Glomerular visceral epithelial cell (primary cell): ENCODE measurements at regions not wholly inside any gene's neighbourhood (a gene's known extent, or its start where the extent isn't known, plus 50 kb on each side); places are given as distances from the start of the nearest gene placed in this dataset.
"Not testable (repeated sequence)": the region's sequence is repeated elsewhere in the genome, so short reads cannot be mapped to it uniquely, and the experiment has no call there.

Source experiments
- DNase-seq: peaks from one replicate; pipeline ENCODE4 v3.0.0-alpha.2; 2016; ENCODE audit errors: extremely low spot score

- not testable (repeated sequence) for DNase-seq
Measured at GRCh38 chr5:92937396-92937795, 643.6 kb downstream of the NR2F1-AS1 start.

- no peak for DNase-seq
Measured at GRCh38 chr5:92930057-92930456, 651.0 kb downstream of the NR2F1-AS1 start.

DNA sequence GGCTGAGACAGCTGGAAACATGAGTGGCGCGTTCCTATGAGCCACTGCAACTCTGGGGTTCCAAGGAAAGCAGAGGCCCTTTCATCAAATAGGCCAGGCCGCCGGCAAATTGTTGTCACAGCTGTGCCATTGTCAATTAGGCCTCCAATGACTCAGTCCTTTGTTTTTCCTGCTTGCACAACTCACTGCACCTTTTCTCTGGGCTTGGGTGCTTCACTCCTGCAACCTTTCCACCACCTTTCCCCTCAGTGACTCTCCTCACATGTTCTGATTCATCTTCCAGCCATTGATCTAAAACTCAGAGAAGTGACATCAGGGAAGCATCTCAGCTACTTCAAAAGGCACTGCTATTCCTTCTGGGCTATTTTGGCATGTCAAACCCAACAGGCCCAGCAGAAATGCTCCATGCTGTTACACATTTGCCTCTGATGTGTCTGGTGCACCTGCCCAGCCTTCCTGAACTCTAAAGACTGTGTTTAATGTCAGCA is 653.7 kb downstream of the NR2F1-AS1 start:
- peak; percentile 6 for DNase-seq

- no peak for DNase-seq
Measured at GRCh38 chr5:92923885-92924284, 657.1 kb downstream of the NR2F1-AS1 start.

- no peak for DNase-seq
Measured at GRCh38 chr5:92922231-92922967, 658.6 kb downstream of the NR2F1-AS1 start.

- DNase-seq = no peak
Measured at GRCh38 chr5:92917044-92917443, 664.0 kb downstream of the NR2F1-AS1 start.

GRCh38 chr5:92916036-92916435 is 665.0 kb downstream of the NR2F1-AS1 start:
- DNase-seq = no peak

DNA sequence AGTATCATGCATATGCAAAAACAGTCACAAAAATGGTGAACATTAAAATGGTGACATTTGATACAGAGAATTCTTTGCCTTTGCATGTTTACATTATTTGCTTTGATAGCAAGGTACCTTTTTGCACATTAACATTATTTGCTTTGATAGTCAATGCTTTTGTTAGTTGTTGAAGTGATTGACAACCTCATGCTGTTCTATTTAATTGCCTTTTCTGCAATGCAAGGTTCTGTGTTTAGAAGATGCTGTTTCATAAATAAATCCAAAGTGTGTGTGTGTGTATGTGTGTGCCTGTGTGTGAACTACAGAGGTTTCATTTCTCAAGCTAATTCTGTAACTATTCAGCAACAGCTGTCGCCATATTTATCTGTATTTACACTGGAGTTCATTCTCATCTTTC is 668.7 kb downstream of the NR2F1-AS1 start:
- no peak for DNase-seq

- DNase-seq = no peak
Measured at GRCh38 chr5:92911851-92912250, 669.2 kb downstream of the NR2F1-AS1 start.

- DNase-seq = no peak
Measured at GRCh38 chr5:92911293-92911692, 669.7 kb downstream of the NR2F1-AS1 start.

GRCh38 chr5:92909602-92909962 is 671.4 kb downstream of the NR2F1-AS1 start:
- no peak for DNase-seq

GRCh38 chr5:92908952-92909601 is 671.9 kb downstream of the NR2F1-AS1 start:
- no peak for DNase-seq

GRCh38 chr5:92907938-92908606 is 672.9 kb downstream of the NR2F1-AS1 start:
- DNase-seq = peak; percentile 8

GRCh38 chr5:92906798-92907376 is 674.1 kb downstream of the NR2F1-AS1 start:
- DNase-seq = no peak

DNA sequence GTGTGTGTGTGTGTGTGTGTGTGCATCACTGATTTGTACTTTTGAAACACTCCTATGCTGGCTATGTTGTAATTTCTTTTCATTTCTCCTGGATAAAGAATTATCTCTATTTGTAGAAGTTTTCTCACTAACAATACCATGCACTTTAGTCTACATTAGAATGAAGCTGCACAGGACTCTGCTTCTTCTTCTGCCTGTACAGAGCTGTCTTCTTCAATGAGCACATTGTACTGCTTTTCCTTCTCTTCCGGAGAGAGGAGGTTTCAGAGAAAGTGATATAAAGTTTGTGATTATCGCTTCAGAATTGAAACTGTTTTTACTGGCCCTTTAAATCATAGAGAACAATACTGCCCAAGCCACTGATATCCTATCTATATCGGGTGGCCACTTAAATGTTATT is 677.0 kb downstream of the NR2F1-AS1 start:
- DNase-seq = no peak

GRCh38 chr5:92899611-92900010 is 681.4 kb downstream of the NR2F1-AS1 start:
- DNase-seq = no peak

DNA sequence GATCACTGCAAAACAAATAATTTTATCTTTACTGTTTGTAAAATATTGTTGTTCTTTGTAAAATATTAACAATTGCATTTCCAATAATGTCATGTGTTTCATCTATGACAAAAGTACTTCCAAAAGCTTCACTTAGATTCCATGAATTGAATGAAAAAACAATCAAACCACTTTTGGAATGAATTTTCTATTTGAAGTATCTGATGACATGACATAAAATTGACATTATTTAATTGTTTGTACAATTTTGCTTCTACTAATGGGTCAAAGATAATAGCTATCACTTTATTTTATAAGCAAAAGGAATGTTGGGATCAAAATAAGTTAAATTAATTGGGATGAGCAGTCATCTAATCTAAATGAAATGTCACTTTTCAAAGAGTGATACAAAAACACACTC is 684.3 kb downstream of the NR2F1-AS1 start:
- no peak for DNase-seq

- no peak for DNase-seq
Measured at GRCh38 chr5:92890841-92891244, 690.2 kb downstream of the NR2F1-AS1 start.

DNA sequence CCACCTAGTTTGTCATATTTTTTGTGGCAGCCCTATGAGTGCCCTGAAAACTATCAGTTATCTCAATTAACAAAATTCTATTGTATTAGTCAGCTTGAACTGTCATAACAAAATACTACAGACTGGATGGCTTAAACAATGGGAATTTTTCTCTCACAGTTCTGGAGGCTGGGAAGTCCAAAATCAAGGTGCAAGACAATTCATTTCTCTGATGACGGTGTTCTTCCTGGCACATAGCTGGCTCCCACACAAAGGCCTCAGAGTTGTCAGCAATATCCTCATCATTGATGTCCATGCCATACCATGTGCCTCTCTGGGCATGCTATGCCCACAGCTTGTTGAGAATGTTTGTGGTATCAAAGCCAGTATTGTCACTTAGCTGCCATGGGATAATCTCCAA is 691.9 kb downstream of the NR2F1-AS1 start:
- DNase-seq = no peak

DNA sequence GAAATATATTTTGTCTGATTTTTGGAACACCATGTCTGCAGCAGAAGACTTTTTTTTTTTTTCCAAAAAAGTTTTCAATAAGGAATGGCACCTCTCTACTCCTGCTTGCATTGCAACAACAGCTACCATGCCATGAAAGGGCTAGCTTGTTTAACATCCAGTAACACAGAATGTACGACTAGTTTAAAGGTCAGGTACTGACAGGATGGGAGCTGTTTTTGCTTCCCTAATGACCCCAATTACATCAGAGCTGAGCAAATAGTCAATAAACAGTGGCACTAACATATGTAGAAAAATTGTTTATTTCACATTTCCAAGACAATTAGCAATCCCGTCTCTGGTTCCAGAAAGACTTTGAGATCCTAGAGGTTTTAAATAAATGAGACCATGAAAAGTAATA is 693.8 kb downstream of the NR2F1-AS1 start:
- DNase-seq = no peak

- DNase-seq = no peak
Measured at GRCh38 chr5:92886751-92887150, 694.3 kb downstream of the NR2F1-AS1 start.

GRCh38 chr5:92885950-92886349 is 695.1 kb downstream of the NR2F1-AS1 start:
- no peak for DNase-seq
